Choroid plexus epithelial cell (primary cell): ENCODE measurements at regions not wholly inside any gene's neighbourhood (a gene's known extent, or its start where the extent isn't known, plus 50 kb on each side); places are given as distances from the start of the nearest gene placed in this dataset.

ENCODE experiments used
- DNase-seq: peaks from one replicate; pipeline ENCODE4 v3.0.0-alpha.2; 2010; ENCODE audit warnings: low read depth
- H3K4me3 ChIP-seq: 2 replicates; pipeline ENCODE4 v1.5.1; 2011; ENCODE audit warnings: low read depth, mild to moderate bottlenecking, control low read depth, low read length, moderate library complexity
- CTCF ChIP-seq: conservative IDR thresholded peaks from 2 replicates; pipeline ENCODE4 v1.5.1; 2011; ENCODE audit warnings: low read depth, mild to moderate bottlenecking, control low read depth, inconsistent platforms, low read length, moderate library complexity

GRCh38 chr1:232751393-232752140 is 53.6 kb upstream of the MAP10 start:
- DNase-seq: no peak
- no peak overlapping the region for H3K4me3 ChIP-seq
- no peak for TF ChIP-seq CTCF

- TF ChIP-seq CTCF: no peak
- no peak overlapping the region for H3K4me3 ChIP-seq
- DNase-seq: no peak
Observed at GRCh38 chr1:232752365-232752764, 52.9 kb upstream of the MAP10 start.

GRCh38 chr1:232754930-232755329 is 50.3 kb upstream of the MAP10 start:
- DNase-seq: no peak
- no peak overlapping the region for H3K4me3 ChIP-seq
- no peak for TF ChIP-seq CTCF
